B cell (primary cell): ENCODE measurements at regions not wholly inside any gene's neighbourhood (a gene's known extent, or its start where the extent isn't known, plus 50 kb on each side); places are given as distances from the start of the nearest gene placed in this dataset.

ENCODE experiments used
- ATAC-seq: fragments of 200-7000 bp; cut with Tn5 transposase; one replicate; pipeline ENCODE4 v1.10.0; 2021; ENCODE audit warnings: low read depth, mild to moderate bottlenecking, moderate number of reproducible peaks, moderate library complexity
- CTCF ChIA-PET: fragments of 350-600 bp; sonication (Branson Sonifier 250); formaldehyde crosslinking; loops from one replicate; lab custom pipeline; 2021; ENCODE audit warnings: antibody characterized with exemption, inconsistent platforms; lab: Charles Lee
- POLR2A ChIA-PET: fragments of 350-600 bp; sonication (Branson Sonifier 250); formaldehyde crosslinking; loops from one replicate; lab custom pipeline; 2021; ENCODE audit warnings: antibody characterized with exemption; lab: Charles Lee
- DNase-seq: peaks from one replicate; pipeline ENCODE4 v3.0.0; 2013
- H2AFZ ChIP-seq: 2 replicates; pipeline ENCODE4 v1.6.1; 2012; ENCODE audit warnings: mild to moderate bottlenecking, low read depth, low read length; ENCODE audit not compliant: insufficient read depth, poor library complexity, severe bottlenecking
- H3K27ac ChIP-seq, 2 donors: 1 replicate in 1 of 2; 2 replicates in 1 of 2; pipeline ENCODE4 v1.5.1; 2012 to 2013; ENCODE audit warnings: low read length in 2 of 2, mild to moderate bottlenecking in 2 of 2, moderate library complexity in 1 of 2
- H3K27me3 ChIP-seq, 4 experiments: fragments of 200-600 bp in 1 of 4; sonication (generic) in 1 of 4; replicated peaks in 1 of 4; 1 replicate in 2 of 4; 2 replicates in 2 of 4; pipeline versions ENCODE4 v1.6.1 to v1.7.0; 2013 to 2016; ENCODE audit warnings: low read length in 3 of 4, mild to moderate bottlenecking in 2 of 4, mixed read lengths in 1 of 4, moderate library complexity in 1 of 4; ENCODE audit not compliant: insufficient read depth in 4 of 4, control insufficient read depth in 3 of 4; ENCODE audit errors: control extremely low read depth in 1 of 4
- H3K36me3 ChIP-seq, 2 experiments: replicated peaks in 1 of 2; 1 replicate in 1 of 2; 2 replicates in 1 of 2; pipeline versions ENCODE4 v1.6.1 to v1.7.1; 2013; ENCODE audit warnings: low read length in 1 of 2; ENCODE audit not compliant: insufficient read depth in 2 of 2, control insufficient read depth in 1 of 2; ENCODE audit errors: control extremely low read depth in 1 of 2, extremely low read depth in 1 of 2
- H3K4me1 ChIP-seq, 2 donors: fragments of 200-600 bp in 1 of 2; sonication (generic) in 1 of 2; 1 replicate in 1 of 2; 2 replicates in 1 of 2; pipeline versions ENCODE4 v1.5.1 to v1.6.1; 2013 to 2017; ENCODE audit warnings: low read length in 2 of 2; ENCODE audit not compliant: control insufficient read depth in 2 of 2, insufficient read depth in 2 of 2
- H3K4me2 ChIP-seq: replicated peaks from 2 replicates; pipeline ENCODE3; 2012; ENCODE audit warnings: mild to moderate bottlenecking, low read depth, low read length; ENCODE audit not compliant: poor library complexity, severe bottlenecking
- H3K4me3 ChIP-seq, 5 experiments: fragments of 200-600 bp in 1 of 5; sonication (generic) in 1 of 5; 1 replicate in 3 of 5; 2 replicates in 2 of 5; pipeline versions ENCODE4 v1.5.1 to v1.7.0; 2011 to 2016; ENCODE audit warnings: low read length in 4 of 5, mild to moderate bottlenecking in 4 of 5, low read depth in 2 of 5, control low read depth in 1 of 5, moderate library complexity in 1 of 5; ENCODE audit not compliant: insufficient read depth in 1 of 5; ENCODE audit errors: control extremely low read depth in 1 of 5, extremely low read depth in 1 of 5
- H3K79me2 ChIP-seq: fragments of 200-600 bp; sonication (generic); one replicate; pipeline ENCODE4 v1.6.0; 2016; ENCODE audit warnings: low read length; ENCODE audit not compliant: control insufficient read depth, insufficient read depth
- H3K9ac ChIP-seq: fragments of 200-600 bp; sonication (generic); 2 replicates; pipeline ENCODE4 v1.6.1; 2017; ENCODE audit warnings: mild to moderate bottlenecking, low read length, moderate library complexity
- H3K9me3 ChIP-seq, 3 donors: one replicate each; pipeline versions ENCODE4 v1.6.1 to v1.7.1; 2013; ENCODE audit warnings: low read length in 2 of 3; ENCODE audit not compliant: control insufficient read depth in 2 of 3, insufficient read depth in 1 of 3; ENCODE audit errors: control extremely low read depth in 1 of 3
- H4K20me1 ChIP-seq: 2 replicates; pipeline ENCODE4 v1.6.0; 2012; ENCODE audit warnings: mild to moderate bottlenecking, low read length; ENCODE audit not compliant: insufficient read depth, control insufficient read depth, poor library complexity, severe bottlenecking
- H3K27ac Mint-ChIP-seq: one replicate; pipeline ENCODE4 v1.8.0; 2021; ENCODE audit warnings: mixed read lengths
- H3K27me3 Mint-ChIP-seq: one replicate; pipeline ENCODE4 v1.8.0; 2021; ENCODE audit warnings: mixed read lengths
- H3K4me1 Mint-ChIP-seq: one replicate; pipeline ENCODE4 v1.8.0; 2021; ENCODE audit warnings: mixed read lengths
- H3K4me3 Mint-ChIP-seq: one replicate; pipeline ENCODE4 v1.8.0; 2021; ENCODE audit warnings: mixed read lengths
- H3K9me3 Mint-ChIP-seq: one replicate; pipeline ENCODE4 v1.8.0; 2022; ENCODE audit warnings: mixed read lengths; ENCODE audit not compliant: insufficient read depth
- EZH2 ChIP-seq: IDR thresholded peaks from 2 replicates; pipeline ENCODE4 v1.6.1; 2012; ENCODE audit warnings: borderline replicate concordance, low read depth, mild to moderate bottlenecking, moderate library complexity, low read length; ENCODE audit not compliant: insufficient read depth, poor library complexity, severe bottlenecking
- WGBS: methylation state at CpG from one replicate; pipeline ENCODE4 v1.1.5; 2013; ENCODE audit warnings: missing lambda C conversion rate; ENCODE audit not compliant: insufficient coverage; 5-methylcytosine and 5-hydroxymethylcytosine counted together
- intact Hi-C: fragments of 100-400 bp; cut with micrococcal nuclease; formaldehyde crosslinking; loops from one replicate; pipeline ENCODE4 v1.10.0; 2022
- TF ChIP-seq, protein P1 (sequence below): fragments of 200-600 bp; IDR thresholded peaks from one replicate; pipeline ENCODE4 v1.8.0; 2022; ENCODE audit warnings: antibody characterized with exemption, mild to moderate bottlenecking

GRCh38 chr13:74329962-74330361 is 195.8 kb upstream of the KLF12 start:
- no peaks in the 10 kb centered on the region for H3K4me1 ChIP-seq
- DNase-seq (no peak), ATAC-seq (no peak)
- ChIA-PET POLR2A (no interaction called here), CTCF (no interaction called here)
- no peaks in the 10 kb centered on the region for H3K27me3 ChIP-seq
- no peak overlapping the region for H3K9ac ChIP-seq
- TF ChIP-seq EZH2 = no peak
- TF ChIP-seq, protein P1, sequence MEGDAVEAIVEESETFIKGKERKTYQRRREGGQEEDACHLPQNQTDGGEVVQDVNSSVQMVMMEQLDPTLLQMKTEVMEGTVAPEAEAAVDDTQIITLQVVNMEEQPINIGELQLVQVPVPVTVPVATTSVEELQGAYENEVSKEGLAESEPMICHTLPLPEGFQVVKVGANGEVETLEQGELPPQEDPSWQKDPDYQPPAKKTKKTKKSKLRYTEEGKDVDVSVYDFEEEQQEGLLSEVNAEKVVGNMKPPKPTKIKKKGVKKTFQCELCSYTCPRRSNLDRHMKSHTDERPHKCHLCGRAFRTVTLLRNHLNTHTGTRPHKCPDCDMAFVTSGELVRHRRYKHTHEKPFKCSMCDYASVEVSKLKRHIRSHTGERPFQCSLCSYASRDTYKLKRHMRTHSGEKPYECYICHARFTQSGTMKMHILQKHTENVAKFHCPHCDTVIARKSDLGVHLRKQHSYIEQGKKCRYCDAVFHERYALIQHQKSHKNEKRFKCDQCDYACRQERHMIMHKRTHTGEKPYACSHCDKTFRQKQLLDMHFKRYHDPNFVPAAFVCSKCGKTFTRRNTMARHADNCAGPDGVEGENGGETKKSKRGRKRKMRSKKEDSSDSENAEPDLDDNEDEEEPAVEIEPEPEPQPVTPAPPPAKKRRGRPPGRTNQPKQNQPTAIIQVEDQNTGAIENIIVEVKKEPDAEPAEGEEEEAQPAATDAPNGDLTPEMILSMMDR = no peak
- intact Hi-C loops = no loop called here
- H3K4me3 ChIP-seq = no peak overlapping the region
- H3K79me2 ChIP-seq = no peaks in the 10 kb centered on the region
- H3K4me1 Mint-ChIP-seq = no peaks in the 10 kb centered on the region
- peaks cover 10% of the 10 kb centered on the region for H3K27me3 Mint-ChIP-seq
- no peak overlapping the region for H3K27ac ChIP-seq
- H3K36me3 ChIP-seq = no peaks in the 10 kb centered on the region
- H3K4me3 Mint-ChIP-seq = no peak overlapping the region
- no peak overlapping the region for H2AFZ ChIP-seq
- no peak overlapping the region for H3K4me2 ChIP-seq
- no peaks in the 10 kb centered on the region for H4K20me1 ChIP-seq
- 83% methylated on average over 1 of the region's 4 CpGs for WGBS
- H3K9me3 Mint-ChIP-seq = no peaks in the 10 kb centered on the region
- H3K9me3 ChIP-seq = no peaks in the 10 kb centered on the region
- H3K27ac Mint-ChIP-seq = no peak overlapping the region

GRCh38 chr13:74325106-74325505 is 190.9 kb upstream of the KLF12 start:
- TF ChIP-seq, protein P1 = no peak
- TF ChIP-seq EZH2 = no peak
- Mint-ChIP-seq H3K27ac (no peak overlapping the region), H3K4me3 (no peak overlapping the region), H3K9me3 (no peaks in the 10 kb centered on the region), H3K4me1 (no peaks in the 10 kb centered on the region), H3K27me3 (peaks cover 18% of the 10 kb centered on the region)
- DNase-seq = no peak
- WGBS = 100% methylated on average over 1 of the region's 3 CpGs
- Histone ChIP-seq H3K9me3 (no peaks in the 10 kb centered on the region), H3K27ac (no peak overlapping the region), H2AFZ (no peak overlapping the region), H4K20me1 (no peaks in the 10 kb centered on the region), H3K4me2 (no peak overlapping the region), H3K9ac (no peak overlapping the region), H3K79me2 (no peaks in the 10 kb centered on the region), H3K27me3 (no peaks in the 10 kb centered on the region), H3K36me3 (no peaks in the 10 kb centered on the region), H3K4me3 (no peak overlapping the region), H3K4me1 (no peaks in the 10 kb centered on the region)
- ChIA-PET POLR2A (no interaction called here), CTCF (no interaction called here)
- intact Hi-C loops = no loop called here
- no peak for ATAC-seq
